ENCODE measurements at regions not wholly inside any gene's neighbourhood (a gene's known extent, or its start where the extent isn't known, plus 50 kb on each side); places are given as distances from the start of the nearest gene placed in this dataset.

DNA sequence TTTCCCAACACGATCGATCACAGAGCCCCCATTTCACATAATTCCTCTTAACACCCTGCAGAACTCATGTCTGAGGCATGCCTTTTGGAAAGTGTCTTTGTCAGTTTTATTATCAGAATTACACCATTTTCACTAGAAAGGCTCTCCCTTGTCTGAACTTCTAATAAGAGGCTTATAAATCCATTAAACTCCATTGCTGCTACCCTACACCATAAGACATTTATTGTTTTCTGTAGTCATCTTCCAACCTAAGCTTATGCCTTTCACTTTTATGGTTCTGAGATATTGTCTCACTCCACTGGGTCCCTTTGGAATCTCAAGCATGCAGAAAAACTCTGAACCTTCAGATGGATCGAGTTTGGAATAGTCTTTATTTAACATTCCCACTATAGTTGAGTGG is 50.2 kb upstream of the TPM1 start:
- FAIRE-seq (no peak), DNase-seq (ENCODE audit: insufficient read length, low spot score) (no peak)
- TF ChIP-seq TAF1 (IDR thresholded peaks at IDR 0.05; ENCODE audit: low read depth, low read length) = no peak
